Gastroesophageal sphincter (tissue), 3 donors: ENCODE measurements at regions not wholly inside any gene's neighbourhood (a gene's known extent, or its start where the extent isn't known, plus 50 kb on each side); places are given as distances from the start of the nearest gene placed in this dataset.

Experiments
- CTCF ChIP-seq, 4 experiments: fragments of 200-600 bp in 2 of 4; fragments of 450-650 bp in 2 of 4; sonication (generic) in 1 of 4; IDR thresholded peaks; one replicate each; pipeline ENCODE4 v1.5.1; 2017 to 2019; ENCODE audit warnings: antibody characterized with exemption in 4 of 4, mild to moderate bottlenecking in 2 of 4, moderate library complexity in 2 of 4
- POLR2A ChIP-seq, 2 donors: fragments of 450-650 bp; IDR thresholded peaks; one replicate each; pipeline ENCODE4 v1.6.1; 2017; ENCODE audit warnings: antibody characterized with exemption in 2 of 2, mild to moderate bottlenecking in 2 of 2, moderate library complexity in 1 of 2

- no peak for TF ChIP-seq CTCF (IDR thresholded peaks at IDR 0.05)
- TF ChIP-seq POLR2A (IDR thresholded peaks at IDR 0.05): no peak
Measured at GRCh38 chrX:42073448-42073847, 150.1 kb upstream of the CASK start.
